ENCODE measurements at regions not wholly inside any gene's neighbourhood (a gene's known extent, or its start where the extent isn't known, plus 50 kb on each side); places are given as distances from the start of the nearest gene placed in this dataset.

DNA sequence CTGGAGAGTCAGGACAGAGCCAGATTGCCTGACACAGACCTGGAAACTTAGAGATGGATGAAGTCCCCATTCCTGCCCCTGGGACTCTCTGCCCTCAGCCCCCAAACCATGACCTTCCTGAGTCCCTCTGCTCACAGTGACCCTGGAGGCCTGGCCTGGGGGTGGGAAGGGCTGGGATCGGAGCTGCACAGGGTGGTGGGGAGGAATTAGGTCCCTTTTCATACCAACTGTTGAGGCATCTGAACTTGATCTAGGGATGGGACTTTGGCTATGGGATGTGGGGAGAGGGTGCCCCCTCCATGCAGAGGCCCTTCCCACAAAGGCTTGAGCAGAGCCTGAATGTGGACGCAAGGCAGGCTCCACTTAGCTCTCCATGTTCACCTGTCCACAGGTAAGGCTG, 144.1 kb downstream of the MRPL14 start:
- no peak for DNase-seq (ENCODE audit: low read depth, low spot score)

DNA sequence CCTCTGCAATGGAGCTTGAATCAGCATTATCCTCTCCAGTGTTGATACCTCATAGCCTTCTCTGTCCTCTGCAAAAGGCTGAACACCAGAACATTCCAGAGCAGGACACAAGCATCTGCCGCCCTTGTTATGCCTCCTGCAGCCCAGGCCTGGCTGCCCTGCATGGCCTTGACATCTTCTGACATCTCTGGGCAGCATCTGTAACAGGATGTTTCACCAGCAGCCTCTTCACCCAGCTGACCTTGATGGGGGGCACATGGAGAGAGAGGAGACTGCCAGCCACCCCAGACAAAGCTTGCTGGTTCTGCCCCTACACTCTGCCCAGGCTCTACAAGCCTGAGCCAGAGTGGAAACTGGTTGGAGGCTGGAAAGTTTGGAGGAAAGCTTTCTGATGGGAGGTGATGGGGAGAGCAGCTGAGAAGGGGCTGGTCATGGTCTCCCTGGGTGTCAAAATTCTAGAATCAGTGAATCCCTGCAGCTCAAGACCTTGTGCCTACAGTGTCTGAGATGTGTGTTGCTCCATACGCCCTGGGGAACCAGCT, 145.1 kb downstream of the MRPL14 start:
- DNase-seq (ENCODE audit: low read depth, low spot score) = no peak

DNA sequence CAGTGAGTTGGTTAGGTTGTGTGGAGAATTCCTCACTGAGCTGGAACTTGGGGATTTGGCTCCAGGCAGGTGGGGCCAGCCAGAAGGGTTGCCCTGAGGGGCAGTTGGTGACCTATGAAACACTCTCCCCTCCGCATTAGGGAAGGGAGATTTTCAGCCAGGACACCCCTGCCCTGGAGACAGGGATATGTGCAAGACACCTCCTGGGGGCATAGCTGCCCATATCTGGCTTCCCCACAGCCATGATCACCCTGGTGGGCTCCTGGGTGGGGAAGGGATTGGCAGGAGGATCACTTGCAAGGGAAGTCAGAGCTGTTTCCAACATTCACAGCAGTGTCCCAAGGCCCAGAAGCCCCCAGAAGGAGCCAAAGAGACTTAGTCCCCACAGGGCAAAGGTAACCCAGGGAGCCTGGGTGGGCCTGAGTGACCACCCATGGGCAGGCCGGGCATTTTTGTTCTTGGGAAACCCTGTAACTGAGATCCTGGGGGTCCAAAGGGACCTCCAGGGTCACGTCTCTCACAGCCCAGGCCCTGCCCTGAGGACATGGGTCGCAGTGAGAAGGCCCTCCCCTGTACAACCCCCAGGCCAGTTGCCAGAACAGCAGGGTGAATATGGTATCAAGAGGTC, 145.8 kb downstream of the MRPL14 start:
- no peak for DNase-seq (ENCODE audit: low read depth, low spot score)

DNA sequence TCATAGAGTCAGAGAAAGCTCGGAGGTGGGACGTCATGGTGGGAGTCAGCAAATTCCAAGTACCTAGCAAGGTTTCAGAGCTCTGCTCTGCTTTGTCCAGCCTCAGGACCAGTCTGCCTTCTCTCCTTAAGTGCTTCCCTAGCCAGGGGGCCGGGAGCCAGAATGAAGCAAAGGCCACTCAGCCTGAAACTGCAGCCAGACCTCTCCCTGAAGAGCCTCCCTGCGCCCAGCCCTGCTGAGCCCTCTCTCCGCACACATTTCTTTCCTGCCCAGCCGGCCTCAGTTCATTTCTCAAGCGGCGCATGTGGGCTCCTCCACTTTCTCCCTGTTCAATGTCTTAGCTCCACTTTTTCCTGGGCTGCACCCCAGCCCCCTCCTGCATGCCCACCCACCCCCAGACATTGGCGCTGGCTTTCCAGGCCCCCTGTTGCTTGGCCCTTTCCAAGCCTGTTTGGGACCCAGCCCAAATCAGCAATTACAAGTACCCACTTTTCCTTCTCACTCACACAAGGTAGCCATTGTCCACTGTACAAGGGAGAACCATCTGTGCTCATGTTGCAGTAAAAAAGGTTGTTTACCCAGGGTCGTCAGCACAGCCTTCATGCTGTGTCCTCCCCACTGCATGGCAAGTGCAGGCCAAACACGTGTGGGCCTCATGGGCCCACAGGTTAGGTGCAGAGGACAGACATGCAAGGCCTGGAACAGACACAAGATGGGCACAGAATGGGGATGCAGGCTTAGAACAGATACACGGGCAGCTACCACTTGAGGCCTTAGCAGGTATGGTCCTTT, 147.1 kb downstream of the MRPL14 start:
- no peak for DNase-seq (ENCODE audit: low read depth, low spot score)

DNA sequence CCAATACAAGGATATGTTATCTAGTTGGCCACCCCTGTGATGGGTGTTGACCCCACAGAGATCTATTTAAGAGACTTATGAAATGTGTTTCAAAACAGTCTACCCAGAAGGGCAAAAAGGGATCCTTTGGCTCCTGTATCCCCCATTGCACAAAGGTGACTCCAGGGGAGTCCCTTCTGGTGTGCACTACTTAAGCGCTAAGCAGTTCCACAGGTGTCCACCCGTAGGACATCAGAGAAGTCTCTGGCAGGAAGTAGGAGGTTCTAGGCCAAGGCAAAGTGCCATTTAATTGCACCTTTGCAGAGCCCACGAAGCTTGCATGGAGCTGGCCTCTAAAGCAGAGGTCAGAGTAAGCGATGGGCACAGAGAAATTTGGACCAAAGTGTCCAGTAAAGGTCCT, 147.7 kb downstream of the MRPL14 start:
- no peak for DNase-seq (ENCODE audit: low read depth, low spot score)

DNA sequence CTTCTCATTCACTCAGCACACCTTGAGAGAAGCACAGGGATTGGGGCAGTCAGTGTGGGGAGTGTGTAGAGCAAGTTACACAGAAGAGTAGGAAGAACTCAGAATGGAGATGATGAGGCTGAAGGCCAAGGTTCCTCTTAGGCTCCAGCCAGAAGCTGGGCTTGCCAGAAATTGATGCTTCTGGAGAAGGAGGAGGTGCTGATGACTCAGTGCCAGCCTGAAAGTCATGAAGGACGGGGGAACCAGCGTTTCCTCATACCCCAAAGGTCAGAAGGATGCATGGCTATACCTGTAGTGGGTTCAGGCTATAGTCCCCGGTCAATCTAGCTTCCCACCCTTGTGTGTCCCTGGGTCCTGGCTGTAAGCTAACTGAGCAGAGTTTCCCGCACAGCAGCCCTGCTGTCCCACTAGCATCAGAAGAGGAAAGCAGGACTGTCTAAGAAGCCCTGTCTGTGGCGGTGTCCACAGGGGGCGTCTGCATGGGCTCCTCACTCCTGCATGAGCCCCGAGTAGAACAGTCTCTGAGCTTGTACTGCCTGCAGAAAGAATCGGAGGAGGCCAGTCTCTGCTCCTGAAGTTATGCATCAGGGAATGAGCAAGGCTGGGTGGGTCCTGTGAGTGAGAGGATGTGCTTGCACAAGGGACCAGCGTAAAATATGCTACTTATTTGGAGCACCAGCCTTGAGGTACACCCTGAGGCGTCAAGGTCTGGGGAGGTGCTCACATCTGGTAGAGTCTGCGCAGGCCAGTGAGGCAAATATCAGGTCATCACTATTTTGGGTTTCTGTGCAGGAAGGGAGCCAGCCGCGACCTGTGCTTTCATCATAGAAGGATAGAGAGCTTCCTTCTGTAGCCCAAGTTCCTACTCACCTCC, 148.5 kb downstream of the MRPL14 start:
- DNase-seq (ENCODE audit: low read depth, low spot score) = no peak

DNA sequence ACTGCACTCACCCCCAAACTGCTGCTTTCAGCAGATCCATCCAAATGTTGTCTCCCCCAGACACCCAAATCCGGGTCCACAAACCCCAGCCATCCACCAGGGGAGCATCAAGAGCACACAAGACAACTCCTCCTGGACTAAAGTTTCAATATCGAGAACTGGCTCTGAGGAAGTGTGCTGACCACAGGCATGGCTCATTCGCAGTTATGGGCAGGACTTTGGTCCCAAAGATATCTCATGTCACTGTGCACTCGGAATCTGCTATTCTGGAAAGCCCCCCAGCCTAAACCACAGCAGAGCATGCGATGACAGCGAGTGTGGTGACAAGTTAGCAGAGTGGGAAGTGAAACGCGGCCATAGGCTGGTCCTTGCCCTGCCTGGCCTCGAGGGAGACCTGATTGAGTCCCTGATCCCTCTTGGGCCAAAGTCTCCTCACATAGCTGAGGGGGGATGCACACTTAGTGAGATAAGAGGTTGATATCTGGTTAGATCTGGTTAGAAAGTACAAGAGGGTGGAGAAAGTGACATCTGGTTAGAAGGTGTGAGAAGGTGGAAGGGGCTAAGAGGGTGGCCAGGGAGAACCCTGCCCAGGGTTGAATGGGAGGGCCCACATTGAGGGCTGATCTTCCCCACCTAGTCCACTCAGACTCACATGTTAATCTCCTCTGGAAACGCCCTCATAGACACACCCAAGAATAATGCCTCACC, 149.7 kb downstream of the MRPL14 start:
- DNase-seq (ENCODE audit: low read depth, low spot score) = no peak

DNA sequence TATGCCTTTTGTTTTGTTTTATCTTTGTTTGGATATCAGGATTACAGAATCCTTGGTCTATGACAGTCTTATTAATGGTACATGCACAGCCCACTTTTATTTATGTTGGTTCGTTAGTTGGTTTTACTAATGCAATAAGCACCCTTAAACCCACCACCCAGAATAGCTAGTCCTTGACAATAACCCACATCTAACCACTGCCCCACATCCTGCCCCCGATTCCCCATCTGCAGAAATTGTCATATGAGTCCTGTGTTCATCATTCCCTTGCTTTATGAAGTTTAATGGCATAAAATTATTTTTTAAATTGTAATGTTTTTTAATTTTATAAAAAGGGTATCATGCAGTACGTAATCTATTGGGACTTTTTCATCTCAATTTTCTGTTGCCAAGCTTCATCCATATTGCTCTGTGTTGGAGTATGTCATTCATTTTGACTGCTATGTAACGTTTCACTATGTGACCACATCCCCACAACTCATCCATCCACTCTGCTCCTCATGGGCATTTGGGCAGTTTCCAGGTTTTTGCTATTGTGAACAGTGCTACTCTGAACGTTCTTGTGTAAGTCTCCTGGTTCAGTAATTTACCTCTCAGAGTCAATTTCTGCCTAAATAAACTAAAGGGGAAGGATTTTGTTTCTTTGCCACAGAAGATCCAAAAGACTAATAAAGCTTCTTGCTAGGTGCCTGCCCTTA, 150.4 kb downstream of the MRPL14 start:
- no peak for DNase-seq (ENCODE audit: low read depth, low spot score)

DNA sequence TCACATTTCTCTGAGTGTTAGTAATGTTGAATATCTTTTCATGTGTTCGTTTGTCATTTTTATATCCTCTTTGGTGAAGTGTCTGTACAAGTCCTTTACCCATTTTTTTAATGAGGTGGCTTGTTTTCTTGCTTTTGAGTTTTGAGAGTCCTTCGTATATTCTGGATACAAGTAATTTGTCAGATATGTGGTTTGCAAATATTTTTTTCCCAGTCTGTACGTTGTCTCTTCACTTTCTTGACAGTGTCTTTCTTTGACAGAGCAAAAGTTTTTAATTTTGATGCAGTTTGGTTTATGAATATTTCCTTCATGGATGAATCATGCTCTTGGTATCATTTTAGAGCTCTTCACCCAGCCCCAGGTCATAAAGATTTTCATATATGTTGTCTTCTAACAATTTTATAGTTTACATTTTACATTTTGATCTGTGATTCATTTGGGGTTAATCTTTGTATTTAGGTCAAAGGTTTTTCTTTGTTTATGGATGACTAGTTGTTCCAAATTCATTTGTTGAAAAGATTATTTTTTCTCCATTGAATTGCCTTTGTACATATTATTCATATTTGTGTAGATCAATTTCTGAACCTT, 152.5 kb downstream of the MRPL14 start:
- DNase-seq (ENCODE audit: low read depth, low spot score) = no peak

DNA sequence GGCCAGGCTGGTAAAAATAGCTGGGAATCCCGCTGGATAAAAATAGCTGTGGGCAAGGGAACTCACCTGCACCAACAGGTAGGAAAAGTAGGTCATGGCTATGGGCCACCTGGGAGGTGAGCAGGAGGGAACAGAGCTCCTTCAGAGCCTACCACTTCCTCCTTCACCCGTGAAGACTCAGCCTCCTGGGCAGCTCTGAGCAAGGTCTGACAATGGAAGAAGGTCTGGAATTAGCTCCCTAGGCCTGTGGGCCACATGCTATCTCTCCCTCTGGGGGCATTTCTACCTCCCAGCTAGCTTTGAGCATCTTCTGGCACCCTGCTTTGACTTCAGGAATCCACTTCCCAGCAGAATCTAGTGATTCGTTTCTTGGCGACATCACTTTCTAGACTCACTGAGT, 153.9 kb downstream of the MRPL14 start:
- DNase-seq (ENCODE audit: low read depth, low spot score) = no peak

DNA sequence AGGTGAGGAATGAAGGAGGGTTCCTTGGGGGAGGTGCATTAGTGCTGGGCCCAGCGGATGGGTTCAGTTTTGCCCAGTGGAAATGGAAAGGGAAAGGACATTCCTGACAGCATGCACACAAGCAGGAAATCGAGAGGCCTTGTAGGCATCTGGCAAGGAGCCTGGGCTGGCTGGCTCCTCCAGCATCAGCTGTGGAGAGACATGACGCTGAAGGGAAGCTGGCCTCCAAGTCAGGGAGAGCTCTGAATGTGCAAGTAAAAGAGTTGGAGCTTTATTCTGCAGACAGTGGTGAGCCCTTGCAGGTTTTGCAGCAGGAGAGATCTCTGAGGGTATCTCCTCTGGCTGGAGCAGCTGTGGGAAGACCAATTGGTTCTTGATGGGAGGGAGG, 154.3 kb downstream of the MRPL14 start:
- no peak for DNase-seq (ENCODE audit: low read depth, low spot score)

DNA sequence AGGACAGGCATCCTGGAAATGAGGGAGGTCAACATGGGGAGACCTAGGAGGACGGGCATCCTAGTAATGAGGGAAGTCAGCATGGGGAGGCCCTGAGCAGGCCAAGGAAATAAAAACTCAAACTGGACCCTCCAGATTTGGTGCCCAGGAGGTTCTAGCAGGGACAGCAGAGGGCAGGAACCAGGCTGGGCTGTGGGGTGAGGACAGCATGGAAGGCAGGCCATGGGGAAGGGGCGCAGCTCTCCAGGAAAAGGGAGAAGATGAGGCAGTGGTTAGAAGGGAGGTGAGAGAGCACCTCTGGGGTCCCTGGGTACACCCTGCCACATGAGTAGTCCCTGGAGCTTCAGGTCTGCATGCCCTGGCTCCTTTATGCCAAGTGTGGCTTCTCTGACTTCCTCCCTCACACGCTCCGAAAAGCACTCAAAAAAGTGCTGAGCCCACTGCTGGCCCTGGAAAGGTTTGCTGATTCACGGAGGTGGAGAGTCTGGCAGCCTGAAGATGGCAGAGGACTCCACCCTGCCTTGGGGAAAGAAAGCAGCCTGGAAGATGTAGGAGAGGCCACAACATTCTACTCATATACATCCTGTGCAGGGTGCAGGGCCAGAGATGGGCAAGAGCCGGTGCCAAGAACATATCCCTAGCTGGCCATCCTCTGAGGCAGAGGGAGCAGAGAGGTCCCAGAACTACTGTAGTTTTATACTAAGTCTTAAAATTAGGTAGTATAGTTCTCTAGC, 154.9 kb downstream of the MRPL14 start:
- no peak for DNase-seq (ENCODE audit: low read depth, low spot score)

DNA sequence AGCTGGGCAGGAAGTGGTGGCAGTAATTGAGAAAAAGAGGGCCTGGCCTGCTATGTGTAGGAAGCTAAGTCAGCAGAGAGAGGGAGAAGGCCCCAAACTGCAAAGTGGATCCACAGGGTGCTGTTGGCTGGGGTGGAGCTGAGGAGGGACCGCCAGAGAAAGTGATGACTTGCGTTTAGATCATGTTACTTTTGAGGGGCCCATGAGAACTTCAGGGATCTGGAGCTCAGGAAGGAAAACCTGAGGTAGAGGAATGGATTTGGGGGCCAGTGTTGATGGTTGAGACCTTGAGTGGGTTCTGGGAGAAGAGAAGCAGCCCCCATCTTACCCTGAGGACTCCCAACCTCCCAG, 155.5 kb downstream of the MRPL14 start:
- no peak for DNase-seq (ENCODE audit: low read depth, low spot score)

DNA sequence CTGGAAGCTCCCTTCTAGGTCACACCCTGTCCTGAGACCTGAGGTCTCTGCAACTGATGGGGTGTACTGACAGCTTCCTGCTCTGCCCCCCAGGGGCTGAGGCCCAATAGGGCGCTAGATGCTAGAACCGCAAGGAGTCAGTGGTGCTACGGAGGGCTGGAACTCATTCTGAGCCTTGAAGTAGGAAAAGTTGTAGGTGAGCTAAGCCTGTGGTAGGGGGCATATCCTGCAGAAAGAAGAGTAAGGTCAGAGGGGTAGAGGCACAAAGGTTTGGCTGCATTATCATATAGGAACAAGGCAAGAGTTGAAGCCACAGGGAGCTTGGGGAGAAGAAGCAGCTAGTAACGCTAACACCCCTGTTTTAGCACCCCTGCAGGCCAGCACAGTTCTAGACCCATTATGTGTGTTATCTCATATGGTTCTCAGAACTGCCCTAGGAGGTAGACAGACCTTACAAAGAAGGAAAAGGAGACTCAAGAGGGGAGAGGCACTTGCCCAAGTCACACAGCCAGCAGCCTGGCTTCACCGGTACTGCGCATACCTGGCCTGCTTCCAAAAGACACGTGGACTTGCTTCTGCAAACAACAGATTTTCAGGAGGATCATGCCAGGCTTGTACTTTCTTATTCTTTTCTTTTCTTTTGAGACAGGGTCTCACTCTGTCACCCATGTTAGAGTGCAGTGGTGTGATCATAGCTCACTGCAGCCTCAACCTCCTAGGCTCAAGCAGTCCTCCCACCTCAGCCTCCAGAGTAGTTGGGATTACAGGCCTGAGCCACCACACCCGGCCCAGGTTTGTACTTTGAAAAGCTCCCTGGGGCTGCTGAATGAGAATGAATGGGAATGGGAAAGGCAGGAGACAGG, 156.1 kb downstream of the MRPL14 start:
- no peak for DNase-seq (ENCODE audit: low read depth, low spot score)

DNA sequence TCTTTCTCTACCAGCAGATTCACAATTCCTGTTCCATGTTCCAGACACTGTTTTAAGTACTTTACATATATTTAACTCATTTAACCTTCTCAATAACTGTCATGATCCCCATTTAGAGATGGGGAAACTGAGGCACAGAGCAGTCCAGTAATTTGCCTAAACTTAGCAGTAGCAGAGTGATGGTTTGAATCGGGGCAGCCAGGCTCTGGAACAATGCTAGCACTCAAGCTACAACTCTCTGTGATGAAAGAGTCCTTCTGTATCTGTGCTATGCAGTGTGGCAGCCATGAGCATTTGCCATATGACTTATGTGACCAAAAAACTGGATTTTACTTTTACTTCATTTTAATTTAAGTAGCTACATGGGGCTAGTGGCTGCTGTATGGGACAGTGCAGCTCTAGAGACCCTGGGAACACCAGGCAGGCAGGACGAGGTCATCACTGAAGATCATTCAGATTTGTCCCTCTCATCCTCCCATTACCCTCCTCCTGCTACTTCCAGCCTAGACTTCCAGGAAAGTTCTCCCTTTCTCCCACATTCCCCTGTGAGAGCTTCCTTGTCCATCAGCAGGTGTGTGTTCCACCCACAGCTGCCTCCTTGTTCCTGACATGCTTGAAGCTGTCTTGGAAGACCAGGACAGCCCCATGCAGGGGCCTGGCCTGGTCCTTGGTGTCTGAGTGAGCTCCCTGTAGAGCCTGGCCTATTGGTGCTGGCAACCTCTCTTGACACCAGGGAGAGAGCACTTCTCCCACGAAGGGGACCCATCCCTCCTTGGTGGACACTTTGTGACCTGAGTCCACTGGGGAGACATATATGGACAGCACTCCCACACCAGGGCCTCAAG, 157.0 kb downstream of the MRPL14 start:
- no peak for DNase-seq (ENCODE audit: low read depth, low spot score)

DNA sequence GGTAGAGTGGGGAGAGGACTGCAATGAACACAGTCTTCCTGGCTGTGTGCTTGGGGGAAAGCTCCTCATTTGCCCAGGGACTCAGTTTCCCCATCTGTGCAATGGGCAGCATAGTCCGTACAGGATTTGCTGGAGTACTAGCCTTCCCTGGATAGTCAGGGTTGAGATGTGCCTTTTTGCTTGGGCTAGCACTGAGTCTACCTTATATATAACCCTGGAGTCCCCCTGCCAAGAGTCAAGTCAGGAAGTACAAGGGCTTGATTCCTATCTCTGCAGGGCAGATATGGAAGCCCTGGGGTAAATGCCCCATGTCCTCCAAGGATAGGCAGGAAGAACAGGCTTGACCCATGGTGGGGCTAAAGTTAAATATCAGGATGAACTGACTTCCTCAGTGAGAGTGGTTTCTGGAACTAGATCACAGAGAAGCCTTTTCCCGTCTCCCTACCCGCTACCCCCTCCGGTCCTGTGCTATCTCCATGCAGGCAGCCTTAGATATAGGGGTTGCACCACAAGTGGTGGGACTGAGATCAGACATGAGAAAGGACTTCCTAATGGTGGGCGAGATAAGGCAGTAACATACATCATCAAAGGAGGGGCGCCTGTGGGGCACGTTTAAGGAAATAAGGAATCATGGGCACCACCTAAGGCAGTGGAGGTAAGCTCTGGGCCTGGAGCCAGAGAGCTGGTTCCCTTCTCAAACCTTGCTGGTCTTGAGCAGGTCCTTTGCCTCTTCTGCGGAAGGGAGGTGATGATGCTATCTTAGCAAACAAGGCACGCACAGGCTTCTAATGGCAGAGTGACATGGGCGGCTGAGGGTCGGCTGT, 157.9 kb downstream of the MRPL14 start:
- no peak for DNase-seq (ENCODE audit: low read depth, low spot score)
